HG02870 (cell line): ENCODE measurements at regions not wholly inside any gene's neighbourhood (a gene's known extent, or its start where the extent isn't known, plus 50 kb on each side); places are given as distances from the start of the nearest gene placed in this dataset.

ENCODE experiments used
- ATAC-seq: cut with Tn5 transposase; IDR thresholded peaks from one replicate; pipeline ENCODE4 v1.9.1; 2021; ENCODE audit warnings: mild to moderate bottlenecking, moderate library complexity; ENCODE audit not compliant: unreplicated experiment

DNA sequence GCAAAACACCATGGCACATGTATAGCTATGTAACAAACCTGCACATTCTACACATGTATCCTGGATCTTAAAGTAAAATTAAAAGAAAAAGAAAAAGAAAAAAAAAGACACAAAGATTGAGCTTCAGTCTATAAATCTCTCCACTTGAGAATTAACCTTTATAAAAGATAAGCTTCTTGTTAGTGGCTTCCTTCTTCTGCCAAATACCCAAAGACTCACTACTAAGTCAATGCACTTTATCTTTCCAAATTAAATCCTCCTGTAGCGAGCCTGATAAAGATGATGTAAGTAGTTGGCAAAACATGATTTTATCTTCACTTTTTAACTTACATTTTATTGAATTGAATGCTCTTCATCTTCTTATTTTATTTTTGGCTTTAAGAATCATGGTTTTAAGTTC is 349.9 kb downstream of the TRIB2 start:
- ATAC-seq = no peak

DNA sequence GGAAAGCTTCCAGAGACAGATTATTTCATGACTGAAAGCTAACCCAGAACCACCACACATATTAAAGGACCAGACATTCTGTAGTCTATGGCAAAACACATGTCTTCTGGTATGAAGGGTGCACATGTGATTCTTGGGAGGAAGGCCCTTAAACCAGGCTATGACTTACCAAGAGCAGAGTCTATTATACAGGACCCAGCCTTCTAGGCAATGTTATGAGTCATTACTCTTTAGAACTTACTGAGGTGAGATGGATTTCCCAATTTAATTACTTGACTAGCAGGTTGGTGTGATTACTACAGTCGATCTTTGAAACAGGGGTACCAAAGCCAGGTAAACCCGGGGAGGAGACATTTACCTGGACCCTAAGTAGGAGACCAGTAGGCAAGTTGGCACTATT is 350.8 kb downstream of the TRIB2 start:
- ATAC-seq = no peak

DNA sequence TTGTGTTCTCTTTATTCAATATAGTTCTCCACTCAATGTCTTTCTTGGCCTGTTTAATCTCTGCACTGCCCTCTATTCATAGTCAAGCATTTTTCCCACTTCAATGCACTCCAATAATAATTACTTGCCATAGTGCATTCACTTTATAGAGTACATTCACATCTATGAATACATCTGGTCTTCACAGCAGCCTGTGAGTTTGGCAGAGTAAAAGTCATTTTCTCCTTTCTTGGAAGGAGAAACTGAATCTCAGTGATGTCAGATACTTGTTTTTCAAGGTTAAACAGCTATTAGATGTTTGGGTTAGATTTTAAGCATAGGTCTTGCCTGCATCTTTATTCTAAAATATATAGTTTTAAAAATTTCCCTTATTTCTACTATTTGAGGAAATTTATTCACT is 373.2 kb downstream of the TRIB2 start:
- ATAC-seq = no peak

DNA sequence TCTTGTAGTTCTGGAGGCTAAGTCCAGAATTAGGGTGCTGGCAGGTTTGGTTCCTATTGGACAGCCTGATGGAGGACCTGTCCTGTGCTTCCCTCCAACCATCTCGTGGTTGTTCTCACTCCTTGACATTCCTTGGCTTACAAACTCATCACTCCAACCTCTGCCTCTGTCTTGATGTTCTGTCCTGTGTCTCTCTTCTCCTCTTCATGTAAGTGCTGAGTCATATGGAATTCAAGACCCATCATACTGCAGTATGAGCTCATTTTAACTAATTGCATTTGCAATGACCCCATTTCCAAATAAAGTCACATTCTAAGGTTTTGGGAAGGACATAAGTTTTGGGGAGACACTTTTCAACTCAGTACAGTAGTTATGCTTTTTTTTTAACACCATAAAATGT is 374.7 kb downstream of the TRIB2 start:
- ATAC-seq = no peak

DNA sequence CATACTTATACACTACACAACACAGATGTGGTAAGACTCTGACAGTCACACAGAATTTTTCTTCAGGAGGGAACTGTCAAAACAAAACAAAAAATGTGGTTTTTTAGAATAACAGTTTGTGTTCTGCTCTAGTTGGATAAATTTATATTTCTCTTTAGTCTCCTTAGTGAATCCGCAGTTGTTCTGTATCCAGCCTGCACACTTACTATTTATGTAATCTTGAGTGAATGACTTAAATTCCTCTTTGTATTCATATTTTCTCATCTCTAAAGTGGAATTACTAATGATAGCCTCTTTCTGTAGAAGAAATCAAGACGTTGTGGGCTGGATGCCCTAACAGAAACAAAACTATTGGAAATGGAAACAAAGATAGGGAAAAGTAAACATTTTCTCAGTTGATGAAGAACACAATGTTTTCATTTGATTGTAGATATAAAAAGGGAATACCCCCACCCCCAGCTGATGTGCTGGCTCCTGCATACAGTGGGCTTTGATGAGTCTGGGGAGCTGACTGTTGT is 375.2 kb downstream of the TRIB2 start:
- no peak for ATAC-seq

DNA sequence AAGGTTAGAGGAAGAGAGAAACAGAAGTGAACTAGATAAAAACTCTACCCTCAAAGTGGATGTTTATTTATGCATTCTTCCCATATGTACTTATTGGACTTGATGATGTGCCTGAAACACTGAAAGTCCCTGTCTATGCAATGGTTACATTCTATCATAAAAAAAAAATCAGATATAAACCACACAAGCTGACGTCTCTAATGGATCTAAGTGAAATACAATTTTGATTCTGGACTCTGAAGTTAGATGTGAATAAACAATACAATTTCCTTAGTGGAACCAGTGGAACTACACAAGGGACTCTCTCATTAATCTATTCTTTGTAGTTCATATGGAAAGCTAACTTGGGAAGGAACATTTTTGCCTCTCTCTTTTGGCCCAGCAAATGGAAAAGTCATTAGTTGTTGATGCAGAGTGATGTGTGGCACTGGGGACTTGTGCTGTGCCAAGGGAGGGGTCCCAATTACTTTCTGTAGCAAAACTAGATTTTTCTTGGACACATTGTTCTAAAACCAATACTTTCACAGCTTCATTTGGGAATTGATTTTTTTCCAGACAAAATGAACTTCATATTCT is 376.8 kb downstream of the TRIB2 start:
- no peak for ATAC-seq

DNA sequence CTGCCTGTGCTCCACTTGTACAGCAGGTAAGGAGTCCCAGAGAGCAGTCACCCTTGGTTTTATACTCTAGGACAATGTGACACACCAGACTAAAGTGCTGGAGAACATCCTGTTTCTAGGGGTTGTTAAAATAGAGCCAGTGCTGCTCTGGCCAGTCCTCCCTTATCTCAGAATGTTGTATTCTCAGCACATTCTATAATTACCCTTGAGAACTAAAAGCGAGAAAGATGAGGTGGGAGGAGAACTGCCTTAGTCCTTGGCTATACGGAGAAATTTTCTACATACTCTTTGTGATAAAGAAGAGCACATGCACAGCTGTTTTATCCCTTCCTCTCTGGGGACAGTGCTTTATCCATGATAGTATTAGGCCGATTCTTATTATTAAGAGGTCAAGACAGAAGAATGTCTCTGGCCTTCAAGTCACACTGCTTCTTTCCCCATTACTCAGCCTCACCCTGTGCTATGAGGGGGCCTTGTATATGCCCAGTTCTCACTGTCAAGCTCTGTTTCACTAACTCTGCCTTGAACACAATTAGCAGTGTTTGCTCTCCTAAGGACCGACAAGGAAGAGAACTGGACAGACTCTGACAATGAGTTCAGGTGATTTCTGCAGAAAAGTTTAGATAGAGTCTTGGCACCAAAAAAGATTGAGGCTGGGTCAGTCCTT is 385.8 kb downstream of the TRIB2 start:
- no peak for ATAC-seq

DNA sequence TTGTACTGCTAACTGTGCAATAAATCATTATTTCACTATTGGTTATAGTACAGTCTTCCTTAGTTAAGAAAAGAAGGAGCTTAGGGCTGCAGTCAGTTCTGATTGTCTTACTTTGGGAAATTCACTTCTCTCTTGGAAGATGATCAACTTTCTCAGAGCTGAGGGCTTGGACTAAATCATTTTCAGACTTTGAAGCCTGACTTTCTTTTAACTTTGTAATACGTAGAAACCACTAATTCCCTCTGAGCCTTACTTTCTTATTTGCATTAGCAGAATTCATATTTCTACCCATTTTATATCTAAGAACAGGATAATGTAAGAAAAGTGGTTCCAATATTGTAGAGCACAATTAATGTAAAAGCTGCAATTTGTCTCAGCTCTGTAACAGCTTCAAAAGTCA is 386.4 kb downstream of the TRIB2 start:
- ATAC-seq = no peak

DNA sequence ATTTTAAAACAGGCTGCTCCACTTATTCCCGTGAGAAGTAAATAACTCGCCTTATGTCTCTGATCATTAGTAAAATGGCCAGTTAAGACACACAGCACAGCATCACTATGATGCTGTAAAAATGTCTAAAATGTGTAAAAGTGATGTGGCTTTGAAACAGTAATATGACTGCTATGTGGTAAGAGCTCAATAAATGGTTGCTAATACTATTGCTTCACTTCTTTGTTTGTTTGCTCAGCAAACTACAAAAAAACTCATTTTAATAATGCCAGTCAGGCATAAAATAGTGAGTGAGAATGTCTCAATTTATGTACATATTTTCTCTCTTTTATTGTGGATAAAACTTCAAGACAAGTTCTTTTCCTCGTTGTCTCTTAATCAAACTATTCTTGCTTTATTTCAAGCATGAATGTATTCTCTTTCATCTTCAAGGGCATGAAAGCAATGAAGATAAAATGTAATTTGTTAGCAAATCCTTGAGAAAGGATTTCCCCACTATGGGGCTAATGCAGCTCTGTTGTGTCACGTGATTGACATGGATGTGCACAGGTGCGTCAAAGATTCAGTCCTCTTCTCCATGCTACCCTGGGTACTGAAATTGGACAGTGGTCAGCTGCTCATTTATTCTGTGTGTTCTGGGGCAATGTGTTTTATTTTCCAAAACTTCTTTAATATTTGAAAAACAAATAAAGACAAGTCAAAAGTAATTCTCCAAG is 387.2 kb downstream of the TRIB2 start:
- ATAC-seq = no peak

DNA sequence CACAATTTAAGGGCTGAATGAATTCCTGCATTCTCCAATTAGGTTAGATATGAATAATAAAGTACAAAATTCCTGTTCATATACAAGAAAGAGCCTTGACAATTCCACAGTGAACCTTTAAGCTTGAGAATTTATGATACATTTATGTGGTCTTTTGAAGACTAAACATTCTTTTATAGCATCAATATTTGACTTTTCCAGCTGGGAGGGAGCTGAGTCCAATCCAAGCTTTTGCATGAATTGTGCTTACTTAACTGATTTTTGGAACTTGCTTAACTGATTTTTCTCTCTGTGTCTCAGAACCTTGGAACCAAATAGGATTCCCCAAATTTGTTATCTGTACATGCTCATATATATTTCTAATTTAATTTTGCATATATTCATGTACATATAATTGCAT is 388.0 kb downstream of the TRIB2 start:
- ATAC-seq = no peak

DNA sequence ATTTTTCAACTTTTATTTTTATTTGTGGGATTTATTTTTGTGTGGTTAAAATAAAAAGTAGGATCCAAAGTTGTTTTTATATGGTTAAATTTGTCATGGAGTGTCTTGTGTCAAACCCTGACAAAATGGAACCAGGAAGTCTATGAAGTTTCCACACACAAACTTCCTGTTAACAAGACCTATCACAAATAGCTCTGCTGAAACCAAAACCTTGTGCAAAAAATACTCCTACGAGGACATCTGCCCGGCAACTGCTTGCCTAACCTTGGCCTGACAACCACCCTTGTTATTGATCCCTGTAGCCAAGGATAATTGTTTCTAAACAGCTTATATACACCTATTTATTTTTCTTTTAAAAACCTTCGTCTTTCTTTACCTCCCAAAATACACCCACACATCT is 389.6 kb downstream of the TRIB2 start:
- no peak for ATAC-seq

DNA sequence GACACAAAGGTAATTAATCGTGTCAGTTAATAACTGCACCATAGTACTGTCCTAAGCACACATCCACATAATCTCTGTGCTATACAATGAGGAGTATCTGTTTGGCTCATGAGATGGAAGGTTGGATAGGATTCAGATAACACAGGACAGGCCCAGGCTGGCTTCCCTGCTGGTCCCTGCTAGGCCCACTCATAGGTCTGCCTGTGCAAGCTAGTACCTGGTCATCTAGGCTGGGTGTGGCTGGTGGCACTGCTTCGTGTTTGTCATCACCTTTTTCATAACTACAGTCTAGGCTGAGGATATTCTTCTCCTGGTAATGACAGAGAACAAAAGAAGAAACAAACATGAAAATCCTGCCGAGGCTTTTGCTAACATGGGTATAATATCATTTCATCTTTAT is 392.8 kb downstream of the TRIB2 start:
- no peak for ATAC-seq

DNA sequence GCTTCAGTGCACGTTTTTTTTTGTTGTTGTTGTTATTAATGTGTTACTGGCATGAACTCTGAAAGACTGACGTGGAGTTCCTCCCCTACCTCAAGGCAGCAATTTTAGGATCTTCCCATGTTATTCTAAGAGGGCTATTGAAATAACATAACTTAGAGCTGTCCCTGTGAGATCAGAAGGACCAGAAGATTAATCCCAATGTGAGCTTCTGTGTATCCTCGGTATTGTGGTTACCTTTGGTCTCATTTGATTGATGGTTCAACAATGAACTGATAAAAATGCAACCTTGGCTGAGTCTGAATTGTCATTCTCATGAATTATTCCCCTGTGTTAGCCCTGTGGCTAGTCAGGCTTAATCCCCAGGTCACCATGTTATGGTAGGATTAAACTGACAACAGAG is 394.1 kb downstream of the TRIB2 start:
- no peak for ATAC-seq

DNA sequence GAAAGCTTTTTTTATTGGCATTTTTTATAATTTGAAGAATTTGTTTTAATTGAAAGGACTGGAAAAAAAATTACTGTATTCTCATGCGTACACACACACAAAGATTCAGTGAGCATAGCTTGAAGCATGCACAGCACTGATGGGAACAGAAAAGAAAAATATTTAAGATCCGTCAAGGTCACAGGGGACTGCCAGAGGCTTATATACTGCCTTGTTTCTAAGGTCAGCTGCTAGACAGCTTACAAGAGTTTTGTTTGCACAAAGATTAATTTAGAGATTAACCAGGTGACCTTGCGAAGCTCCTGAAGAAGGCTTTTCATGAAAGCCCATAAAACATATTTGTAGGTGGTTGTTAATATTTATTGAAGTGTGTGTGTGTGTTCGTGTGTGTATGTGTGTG is 396.3 kb downstream of the TRIB2 start:
- ATAC-seq = no peak

DNA sequence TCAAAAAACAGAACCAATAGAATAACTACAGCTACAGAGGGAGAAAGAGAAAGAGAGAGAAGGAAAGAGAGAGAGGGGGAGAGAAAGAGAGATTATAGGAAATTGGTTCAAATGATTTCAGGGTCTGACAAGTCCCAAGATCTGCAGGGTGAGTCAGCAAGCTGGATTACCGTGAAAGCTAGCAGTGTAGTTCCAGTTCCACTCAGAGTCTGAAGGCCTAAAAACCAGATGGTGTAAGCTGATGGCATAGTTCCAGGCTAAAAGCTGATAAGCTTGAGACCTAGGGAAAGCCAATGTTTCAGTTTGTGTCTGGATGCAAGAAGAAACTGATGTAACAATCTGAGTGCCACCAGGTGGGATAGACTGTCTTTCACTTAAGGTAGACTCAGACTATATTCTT is 397.7 kb downstream of the TRIB2 start:
- ATAC-seq = no peak

DNA sequence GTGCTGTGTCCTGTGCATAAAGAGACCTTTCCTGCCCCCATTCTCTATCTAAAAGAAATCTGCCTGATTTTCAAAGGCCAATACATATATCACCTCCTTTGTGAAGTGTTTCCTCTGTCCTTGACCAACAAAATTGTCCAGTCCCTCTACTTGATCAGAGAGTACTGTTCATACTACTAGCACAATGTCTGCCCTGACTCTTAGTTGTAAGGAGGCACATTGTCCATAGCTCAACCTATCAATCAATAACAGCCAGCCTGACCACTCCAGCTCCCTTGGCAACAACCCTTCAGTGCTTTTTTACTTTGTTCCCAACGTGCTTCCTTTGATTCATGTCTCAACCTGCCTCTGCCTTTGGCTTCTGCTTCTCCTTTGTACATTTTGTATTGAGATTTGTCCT is 398.9 kb downstream of the TRIB2 start:
- ATAC-seq = no peak

DNA sequence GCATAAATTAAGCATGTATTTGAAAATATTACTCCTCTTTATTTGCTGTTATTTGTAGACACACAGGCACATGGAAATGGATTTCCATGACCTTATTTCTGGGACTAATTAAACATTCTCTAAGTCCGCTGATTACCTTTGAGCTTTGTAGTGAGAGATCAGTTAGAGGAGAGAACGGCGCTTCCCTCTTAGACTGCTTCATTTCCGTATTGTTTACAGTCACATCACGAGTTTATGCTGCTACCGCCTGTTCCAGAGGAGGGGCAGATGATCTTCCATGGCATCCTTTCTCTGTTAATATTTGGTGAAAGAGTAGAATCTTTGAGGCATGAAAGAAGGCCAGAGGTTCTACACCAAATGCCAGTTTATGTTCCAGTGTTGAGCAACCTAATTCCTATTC is 404.4 kb downstream of the TRIB2 start:
- ATAC-seq = no peak

DNA sequence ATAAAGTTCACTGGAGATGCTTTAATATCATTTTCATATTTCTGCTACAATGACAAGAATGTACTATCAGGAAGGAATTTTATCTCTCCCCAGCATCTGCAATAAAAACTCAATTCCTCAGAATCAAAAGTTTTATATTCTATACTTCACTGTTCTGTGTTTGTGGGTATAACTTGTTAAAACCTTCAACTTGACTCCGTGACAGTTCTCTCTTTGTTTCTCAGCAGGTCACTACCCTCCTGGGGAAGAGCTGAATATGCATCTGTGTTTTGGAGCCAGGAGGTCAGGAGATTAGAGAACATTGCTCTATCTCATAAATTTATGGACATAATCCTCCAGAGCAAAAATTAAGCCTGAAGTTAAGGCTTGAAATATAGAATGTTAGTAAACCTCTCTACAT is 411.4 kb downstream of the TRIB2 start:
- ATAC-seq = no peak

DNA sequence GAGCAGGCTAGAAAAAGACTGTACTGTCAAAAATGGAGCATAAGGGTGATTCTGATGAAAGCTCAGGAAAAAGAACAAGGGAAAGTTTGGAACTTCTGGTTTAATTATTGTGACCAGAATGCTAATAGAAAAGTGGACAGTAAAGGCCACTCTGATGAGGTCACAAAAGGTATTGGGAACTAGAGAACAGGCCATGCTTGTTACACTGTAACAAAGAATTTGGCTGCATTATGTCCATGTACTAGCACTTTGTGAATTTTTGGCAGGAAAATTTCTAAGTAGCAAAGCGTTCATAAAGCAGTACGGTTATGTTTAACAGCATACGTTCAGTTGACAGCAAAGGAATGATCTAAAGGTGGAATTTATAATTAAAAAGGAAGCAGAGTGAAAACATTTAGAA is 418.6 kb downstream of the TRIB2 start:
- no peak for ATAC-seq

DNA sequence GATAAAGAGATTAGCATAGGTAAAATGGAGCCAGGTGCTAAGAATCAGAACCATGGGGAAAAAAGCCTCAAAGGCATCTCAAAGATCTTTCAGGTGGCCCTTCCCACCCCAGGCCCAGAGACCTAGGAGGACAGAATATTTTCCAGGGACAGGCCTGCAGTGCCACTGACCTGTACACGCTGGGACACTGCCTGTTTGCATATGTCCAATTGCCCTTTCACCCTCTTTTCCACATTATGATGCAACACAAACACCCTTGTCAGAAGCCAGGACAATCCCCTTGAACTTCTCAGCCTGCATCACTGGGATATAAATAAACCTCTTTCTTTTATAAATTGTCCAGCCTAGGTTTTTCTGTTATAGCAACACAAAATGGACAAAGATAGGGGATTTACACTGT is 419.1 kb downstream of the TRIB2 start:
- ATAC-seq = no peak

DNA sequence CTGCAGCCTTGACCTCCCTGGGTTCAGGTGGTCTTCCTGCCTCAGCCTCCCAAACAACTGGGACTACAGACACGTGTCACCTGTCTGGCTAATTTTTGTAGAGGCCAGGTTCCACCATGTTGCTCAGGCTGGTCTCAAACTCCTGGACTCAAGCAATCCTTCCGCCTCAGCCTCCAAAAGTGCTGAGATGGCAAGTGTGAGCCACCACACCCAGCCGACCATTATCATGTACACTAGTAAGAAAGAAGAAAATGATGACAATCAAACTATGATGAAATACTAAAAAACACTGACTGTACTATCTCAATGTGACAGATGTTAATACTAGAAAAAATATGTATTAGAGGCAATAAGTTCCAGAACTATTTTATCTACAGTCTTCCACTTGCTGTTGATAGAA is 420.9 kb downstream of the TRIB2 start:
- ATAC-seq = no peak

DNA sequence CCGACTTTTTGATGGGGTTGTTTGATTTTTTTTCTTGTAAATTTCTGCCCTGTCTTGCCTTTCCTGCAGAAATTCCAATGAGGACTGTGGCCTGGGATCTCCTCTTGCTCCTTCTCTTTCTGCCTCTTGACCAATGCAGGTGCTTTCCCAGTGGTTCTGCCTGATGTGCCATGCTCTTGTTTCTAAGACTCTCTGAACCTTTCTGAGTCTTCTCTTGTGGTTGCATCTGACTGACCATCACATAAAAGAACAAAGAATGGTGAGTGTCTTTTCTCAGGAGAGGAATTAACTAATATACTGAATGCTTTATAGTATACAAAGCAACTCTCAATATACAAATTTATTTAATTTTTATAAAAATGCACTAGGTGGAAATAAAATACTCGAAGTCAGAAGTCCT is 424.6 kb downstream of the TRIB2 start:
- no peak for ATAC-seq
